GM06990 (cell line): ENCODE measurements at regions not wholly inside any gene's neighbourhood (a gene's known extent, or its start where the extent isn't known, plus 50 kb on each side); places are given as distances from the start of the nearest gene placed in this dataset.

Experiments used
- DNase-seq: peaks from one replicate; pipeline ENCODE4 v3.0.0-alpha.2; 2011; ENCODE audit not compliant: insufficient read length; ENCODE audit errors: extremely low read depth
- H3K27me3 ChIP-seq: replicated peaks from 2 replicates; pipeline ENCODE4 v1.6.0; 2011; ENCODE audit warnings: low read length; ENCODE audit not compliant: control insufficient read depth, insufficient read depth
- H3K36me3 ChIP-seq: 2 replicates; pipeline ENCODE4 v1.5.1; 2011; ENCODE audit warnings: low read length; ENCODE audit not compliant: control insufficient read depth, insufficient read depth
- H3K4me3 ChIP-seq: replicated peaks from 2 replicates; pipeline ENCODE4 v1.5.1; 2011; ENCODE audit warnings: low read depth, mild to moderate bottlenecking, control low read depth, low read length
- CTCF ChIP-seq: IDR thresholded peaks from 2 replicates; pipeline ENCODE4 v1.5.1; 2011; ENCODE audit warnings: low read length, control low read depth, mild to moderate bottlenecking, inconsistent platforms; ENCODE audit not compliant: insufficient read depth, poor library complexity, severe bottlenecking

GRCh38 chr15:95733931-95734330 is 596.6 kb upstream of the NR2F2 start:
- Histone ChIP-seq H3K36me3 (no peaks in the 10 kb centered on the region), H3K4me3 (no peak overlapping the region), H3K27me3 (no peaks in the 10 kb centered on the region)
- no peak for TF ChIP-seq CTCF
- DNase-seq = no peak

GRCh38 chr15:95734422-95735316 is 595.8 kb upstream of the NR2F2 start:
- DNase-seq = no peak
- no peaks in the 10 kb centered on the region for H3K27me3 ChIP-seq
- no peak overlapping the region for H3K4me3 ChIP-seq
- H3K36me3 ChIP-seq = no peaks in the 10 kb centered on the region
- no peak for TF ChIP-seq CTCF

GRCh38 chr15:95737060-95737459 is 593.4 kb upstream of the NR2F2 start:
- no peak for TF ChIP-seq CTCF
- DNase-seq = no peak
- Histone ChIP-seq H3K27me3 (no peaks in the 10 kb centered on the region), H3K4me3 (no peak overlapping the region), H3K36me3 (no peaks in the 10 kb centered on the region)

GRCh38 chr15:95739131-95739530 is 591.4 kb upstream of the NR2F2 start:
- Histone ChIP-seq H3K36me3 (no peaks in the 10 kb centered on the region), H3K27me3 (no peaks in the 10 kb centered on the region), H3K4me3 (no peak overlapping the region)
- DNase-seq = no peak
- TF ChIP-seq CTCF = no peak

GRCh38 chr15:95741830-95742229 is 588.7 kb upstream of the NR2F2 start:
- DNase-seq = no peak
- Histone ChIP-seq H3K27me3 (no peaks in the 10 kb centered on the region), H3K4me3 (no peak overlapping the region), H3K36me3 (no peaks in the 10 kb centered on the region)
- TF ChIP-seq CTCF = no peak

GRCh38 chr15:95742256-95742655 is 588.2 kb upstream of the NR2F2 start:
- H3K4me3 ChIP-seq = no peak overlapping the region
- no peak for TF ChIP-seq CTCF
- H3K27me3 ChIP-seq = no peaks in the 10 kb centered on the region

More at GRCh38 chr15:95742256-95742655, 588.2 kb upstream of the NR2F2 start:
- no peaks in the 10 kb centered on the region for H3K36me3 ChIP-seq
- DNase-seq = no peak
